ENCODE measurements at regions not wholly inside any gene's neighbourhood (a gene's known extent, or its start where the extent isn't known, plus 50 kb on each side); places are given as distances from the start of the nearest gene placed in this dataset.

GRCh38 chr22:48494256-48494967, 1333.3 kb downstream of the BRD1 start:
- no peak overlapping the region for H2AFZ ChIP-seq (replicated peaks; ENCODE audit: low read length, poor library complexity)
- H2BK20ac ChIP-seq (ENCODE audit: low read depth, low read length), result no peak overlapping the region
- H3K18ac ChIP-seq (ENCODE audit: low read depth, low read length), result no peak overlapping the region
- ATAC-seq (ENCODE audit: low read depth) (no peak), DNase-seq (no peak)
- H3K56ac ChIP-seq (ENCODE audit: extremely low read depth, insufficient read depth, low read length), result no peak overlapping the region
- no peaks in the 10 kb centered on the region for H4K20me1 ChIP-seq (ENCODE audit: insufficient read depth, low read length)
- in situ Hi-C loops (cut with MboI; ENCODE audit: low sequenced_read_pairs) (loop anchor here (5.0 to 10.0 kb wide), 2 partner anchors 1697 to 1930 kb away; no protein-coding TSS in a partner anchor), dilution Hi-C loops (cut with HindIII; ENCODE audit: low sequenced_read_pairs, unreplicated experiment) (no loop called here), intact Hi-C loops (cut with micrococcal nuclease) (loop anchor here (5.0 kb wide), 1 partner anchor 1757 kb away; the partner anchor contains the start of gene CERK)
- WGBS, 2 experiments (ENCODE audit: extremely low coverage in 2 of 2, insufficient read length in 1 of 2), result 61% methylated on average over 6 of the region's 21 CpGs; no CpG with 5 or more reads in 1 of the 2 experiments
- peaks cover 18% of the 10 kb centered on the region; the same call in 1 of the 2 replicates for H3K27me3 ChIP-seq (ENCODE audit: control insufficient read depth, insufficient read depth, low read length)
- no peaks in the 10 kb centered on the region for H3K79me1 ChIP-seq (ENCODE audit: low read depth in 1 of 2, low read length in 2 of 2)
- no peak for TF ChIP-seq USF2 (IDR thresholded peaks at IDR 0.05; ENCODE audit: low read depth, low read length)
- no peak for TF ChIP-seq RCOR1 (IDR thresholded peaks at IDR 0.05; ENCODE audit: insufficient replicate concordance, low read length)
- TF ChIP-seq NFE2L2 (IDR thresholded peaks at IDR 0.05; ENCODE audit: low read depth, low read length), result no peak
- TF ChIP-seq RAD21 (IDR thresholded peaks at IDR 0.05; ENCODE audit: low read length), result no peak
- no peak for TF ChIP-seq FOS (IDR thresholded peaks at IDR 0.05; ENCODE audit: low read depth, low read length)
- TF ChIP-seq RFX5 (IDR thresholded peaks at IDR 0.05; ENCODE audit: low read depth, low read length), result no peak
- no peak for TF ChIP-seq SMC3 (IDR thresholded peaks at IDR 0.05; ENCODE audit: low read depth, low read length)
- TF ChIP-seq MAFK (IDR thresholded peaks at IDR 0.05; ENCODE audit: low read depth, low read length), result no peak
- TF ChIP-seq CTCF (conservative IDR thresholded peaks at IDR 0.05; ENCODE audit: low read depth, low read length), result no peak
- TF ChIP-seq ELK1 (IDR thresholded peaks at IDR 0.05; ENCODE audit: borderline replicate concordance, low read depth, low read length), result no peak
- no peak for TF ChIP-seq MAZ (IDR thresholded peaks at IDR 0.05; ENCODE audit: borderline replicate concordance, low read depth, low read length)
- no peak for TF ChIP-seq POLR2A (IDR thresholded peaks at IDR 0.05; ENCODE audit: low read depth, low read length)
- H2BK5ac ChIP-seq (ENCODE audit: low read depth, low read length, poor library complexity, severe bottlenecking), result no peak overlapping the region
- no peaks in the 10 kb centered on the region for H3K9me1 ChIP-seq (ENCODE audit: insufficient read depth, low read length)
- no TSS peak for BruUV-seq (replicated peaks)
- no peak overlapping the region for H4K5ac ChIP-seq (ENCODE audit: low read depth, low read length)
- H3K9ac ChIP-seq (ENCODE audit: low read depth, low read length), result no peak overlapping the region
- no peak overlapping the region for H2BK15ac ChIP-seq (ENCODE audit: low read depth, low read length)
- peaks cover 6% of the 10 kb centered on the region; the same call in 1 of the 2 replicates for H3K9me3 ChIP-seq (ENCODE audit: control insufficient read depth, insufficient read depth, low read length)
- H2AK9ac ChIP-seq (replicated peaks; ENCODE audit: low read depth, low read length, poor library complexity), result no peak overlapping the region
- no peak overlapping the region for H3K23ac ChIP-seq (ENCODE audit: low read depth, low read length)
- no peak overlapping the region for H4K8ac ChIP-seq (ENCODE audit: low read depth in 2 of 2, low read length in 2 of 2)
- H3K4me1 ChIP-seq (ENCODE audit: control insufficient read depth, insufficient read depth, low read length), result no peaks in the 10 kb centered on the region
- no peak overlapping the region for H3K4me2 ChIP-seq (ENCODE audit: low read depth, low read length)
- no peak overlapping the region for H3K4me3 ChIP-seq (ENCODE audit: insufficient read depth, low read depth, low read length)
- H4K91ac ChIP-seq (ENCODE audit: insufficient read depth, low read depth, low read length), result no peak overlapping the region
- H3K27ac ChIP-seq (ENCODE audit: insufficient read depth, low read length), result no peak overlapping the region
- no peaks in the 10 kb centered on the region for H3K36me3 ChIP-seq (ENCODE audit: control insufficient read depth, insufficient read depth, low read length)
- ChIA-PET CTCF (no interaction called here), POLR2A (ENCODE audit: unreplicated experiment) (no interaction called here)
- H2AK5ac ChIP-seq (ENCODE audit: low read depth, low read length), result no peak overlapping the region
- H3K4ac ChIP-seq (ENCODE audit: low read depth, low read length), result no peak overlapping the region
- H3K14ac ChIP-seq (replicated peaks; ENCODE audit: low read depth, low read length), result no peak overlapping the region
- H2BK120ac ChIP-seq (ENCODE audit: low read depth, low read length), result no peak overlapping the region

All from IMR-90 (cell line).